ENCODE measurements at regions not wholly inside any gene's neighbourhood (a gene's known extent, or its start where the extent isn't known, plus 50 kb on each side); places are given as distances from the start of the nearest gene placed in this dataset.
"Not testable (repeated sequence)": the region's sequence is repeated elsewhere in the genome, so short reads cannot be mapped to it uniquely, and the experiment has no call there.

DNA sequence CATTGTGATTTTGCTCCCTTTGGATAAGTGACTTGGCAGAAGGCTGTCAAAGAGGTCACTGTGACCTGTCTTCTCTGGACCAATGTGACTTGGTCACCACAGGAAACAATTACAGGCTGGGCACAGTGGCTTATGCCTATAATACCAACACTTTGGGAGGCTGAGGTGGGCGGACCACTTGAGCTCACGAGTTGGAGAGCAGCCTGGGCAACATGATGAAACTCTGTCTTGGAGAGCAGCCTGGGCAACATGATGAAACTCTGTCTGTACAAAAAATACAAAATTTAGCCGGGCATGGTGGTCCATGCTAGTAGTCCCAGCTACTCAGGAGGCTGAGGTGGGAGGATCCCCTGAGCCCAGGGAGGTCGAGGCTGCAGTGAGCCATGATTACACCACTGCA, 256.9 kb downstream of the FAM72C start:
- not testable (repeated sequence) for TF ChIP-seq CTCF (IDR thresholded peaks at IDR 0.05); POLR2AphosphoS5 (IDR thresholded peaks at IDR 0.05); POLR2A (IDR thresholded peaks at IDR 0.05; ENCODE audit: low read depth)
